ENCODE measurements at regions not wholly inside any gene's neighbourhood (a gene's known extent, or its start where the extent isn't known, plus 50 kb on each side); places are given as distances from the start of the nearest gene placed in this dataset.

DNA sequence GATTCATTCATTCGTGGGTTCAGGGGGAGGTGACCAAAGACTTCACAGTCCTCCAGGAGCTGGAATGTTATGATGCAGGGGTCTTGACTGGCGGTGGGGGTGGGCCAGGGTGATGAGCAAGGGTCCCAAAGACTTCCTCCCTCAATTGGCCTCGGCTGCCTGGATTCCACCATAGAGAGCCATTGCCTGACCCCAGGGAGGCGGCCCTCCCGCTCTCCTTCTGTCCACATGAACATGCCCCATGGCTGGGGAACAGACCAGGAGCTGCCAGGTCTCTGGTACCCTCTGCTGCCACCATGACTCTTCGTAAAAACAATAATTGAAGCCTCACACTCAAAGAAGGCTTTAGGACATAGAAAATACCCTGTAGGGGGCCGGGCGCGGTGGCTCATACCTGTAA is 102.5 kb upstream of the CASZ1 start:
- TF ChIP-seq, protein P1, sequence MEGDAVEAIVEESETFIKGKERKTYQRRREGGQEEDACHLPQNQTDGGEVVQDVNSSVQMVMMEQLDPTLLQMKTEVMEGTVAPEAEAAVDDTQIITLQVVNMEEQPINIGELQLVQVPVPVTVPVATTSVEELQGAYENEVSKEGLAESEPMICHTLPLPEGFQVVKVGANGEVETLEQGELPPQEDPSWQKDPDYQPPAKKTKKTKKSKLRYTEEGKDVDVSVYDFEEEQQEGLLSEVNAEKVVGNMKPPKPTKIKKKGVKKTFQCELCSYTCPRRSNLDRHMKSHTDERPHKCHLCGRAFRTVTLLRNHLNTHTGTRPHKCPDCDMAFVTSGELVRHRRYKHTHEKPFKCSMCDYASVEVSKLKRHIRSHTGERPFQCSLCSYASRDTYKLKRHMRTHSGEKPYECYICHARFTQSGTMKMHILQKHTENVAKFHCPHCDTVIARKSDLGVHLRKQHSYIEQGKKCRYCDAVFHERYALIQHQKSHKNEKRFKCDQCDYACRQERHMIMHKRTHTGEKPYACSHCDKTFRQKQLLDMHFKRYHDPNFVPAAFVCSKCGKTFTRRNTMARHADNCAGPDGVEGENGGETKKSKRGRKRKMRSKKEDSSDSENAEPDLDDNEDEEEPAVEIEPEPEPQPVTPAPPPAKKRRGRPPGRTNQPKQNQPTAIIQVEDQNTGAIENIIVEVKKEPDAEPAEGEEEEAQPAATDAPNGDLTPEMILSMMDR (IDR thresholded peaks at IDR 0.05 in 4 of 5, conservative IDR thresholded peaks at IDR 0.05 in 1 of 5), result no peak
- TF ChIP-seq POLR2A (IDR thresholded peaks at IDR 0.05), result no peak

Data from gastrocnemius medialis (tissue), 4 donors.